Stimulated activated CD4-positive, alpha-beta T cell treated with anti-CD3 and anti-CD28 coated beads, Interleukin-4, amount 100 ng/mL, for 1 hour (primary cell): ENCODE measurements at regions not wholly inside any gene's neighbourhood (a gene's known extent, or its start where the extent isn't known, plus 50 kb on each side); places are given as distances from the start of the nearest gene placed in this dataset.

Source experiments
- DNase-seq: peaks from one replicate; pipeline ENCODE4 v3.0.0-alpha.2; 2020

- peak; percentile 7 for DNase-seq
Measured at GRCh38 chr6:45830441-45831139, 185.1 kb downstream of the CLIC5 start.

GRCh38 chr6:45829873-45830272 lies 185.8 kb downstream of the CLIC5 start:
- DNase-seq: no peak

- DNase-seq: no peak
Measured at GRCh38 chr6:45827952-45828530, 187.6 kb downstream of the CLIC5 start.

- DNase-seq: no peak
Measured at GRCh38 chr6:45822873-45823272, 192.8 kb downstream of the CLIC5 start.

GRCh38 chr6:45822246-45822812 lies 193.3 kb downstream of the CLIC5 start:
- no peak for DNase-seq

GRCh38 chr6:45818655-45819054 lies 197.0 kb downstream of the CLIC5 start:
- no peak for DNase-seq

- DNase-seq: no peak
Measured at GRCh38 chr6:45816674-45817297, 198.9 kb downstream of the CLIC5 start.

- no peak for DNase-seq
Measured at GRCh38 chr6:45815466-45816125, 200.1 kb downstream of the CLIC5 start.

GRCh38 chr6:45814772-45815171 lies 200.9 kb downstream of the CLIC5 start:
- DNase-seq: no peak

- no peak for DNase-seq
Measured at GRCh38 chr6:45813943-45814342, 201.7 kb downstream of the CLIC5 start.

- no peak for DNase-seq
Measured at GRCh38 chr6:45812922-45813321, 202.7 kb downstream of the CLIC5 start.

- DNase-seq: no peak
Measured at GRCh38 chr6:45808917-45809316, 206.7 kb downstream of the CLIC5 start.

GRCh38 chr6:45808042-45808645 lies 207.5 kb downstream of the CLIC5 start:
- no peak for DNase-seq

- DNase-seq: no peak
Measured at GRCh38 chr6:45807311-45808041, 208.2 kb downstream of the CLIC5 start.

- DNase-seq: no peak
Measured at GRCh38 chr6:45806172-45806571, 209.5 kb downstream of the CLIC5 start.

- no peak for DNase-seq
Measured at GRCh38 chr6:45803071-45803470, 212.6 kb downstream of the CLIC5 start.

- peak; percentile 5 for DNase-seq
Measured at GRCh38 chr6:45801471-45802289, 214.0 kb downstream of the CLIC5 start.

- no peak for DNase-seq
Measured at GRCh38 chr6:45800911-45801310, 214.7 kb downstream of the CLIC5 start.

GRCh38 chr6:45795678-45796077 lies 220.0 kb downstream of the CLIC5 start:
- no peak for DNase-seq

GRCh38 chr6:45794465-45794864 lies 221.2 kb downstream of the CLIC5 start:
- DNase-seq: no peak
